Fibroblast of lung (primary cell): ENCODE measurements at regions not wholly inside any gene's neighbourhood (a gene's known extent, or its start where the extent isn't known, plus 50 kb on each side); places are given as distances from the start of the nearest gene placed in this dataset.

Source experiments
- DNase-seq, 2 donors: peaks; one replicate each; pipeline versions ENCODE4 v3.0.0 to v3.0.0-alpha.2; 2010; ENCODE audit warnings: low read depth in 2 of 2
- H2AFZ ChIP-seq: 2 replicates; pipeline ENCODE4 v1.5.1; 2012; ENCODE audit warnings: low read length, control low read depth, inconsistent platforms
- H3K27ac ChIP-seq: 2 replicates; pipeline ENCODE4 v1.5.1; 2011; ENCODE audit warnings: low read length, control low read depth; ENCODE audit not compliant: insufficient read depth
- H3K27me3 ChIP-seq: 2 replicates; pipeline ENCODE4 v1.5.1; 2011; ENCODE audit warnings: mild to moderate bottlenecking, low read length; ENCODE audit not compliant: control insufficient read depth, insufficient read depth
- H3K36me3 ChIP-seq: 2 replicates; pipeline ENCODE4 v1.5.1; 2011; ENCODE audit warnings: low read length; ENCODE audit not compliant: control insufficient read depth, insufficient read depth
- H3K4me1 ChIP-seq: 2 replicates; pipeline ENCODE4 v1.5.1; 2011; ENCODE audit warnings: low read length; ENCODE audit not compliant: control insufficient read depth, insufficient read depth; ENCODE audit errors: extremely low read depth
- H3K4me2 ChIP-seq: 2 replicates; pipeline ENCODE4 v1.5.1; 2011; ENCODE audit warnings: low read length, control low read depth; ENCODE audit not compliant: insufficient read depth; ENCODE audit errors: extremely low read depth
- H3K4me3 ChIP-seq, 4 experiments: fragments of 200-600 bp in 1 of 4; sonication (generic) in 1 of 4; replicated peaks in 1 of 4; 2 replicates each; pipeline ENCODE4 v1.5.1; 2011 to 2016; ENCODE audit warnings: low read length in 4 of 4, low read depth in 3 of 4, mild to moderate bottlenecking in 3 of 4, control low read depth in 2 of 4, inconsistent platforms in 1 of 4, mixed read lengths in 1 of 4; ENCODE audit not compliant: insufficient read depth in 1 of 4; ENCODE audit errors: control extremely low read depth in 1 of 4
- H3K79me2 ChIP-seq: 2 replicates; pipeline ENCODE4 v1.5.1; 2012; ENCODE audit warnings: mild to moderate bottlenecking, low read length, inconsistent platforms; ENCODE audit not compliant: control insufficient read depth, insufficient read depth
- H3K9ac ChIP-seq: 2 replicates; pipeline ENCODE4 v1.5.1; 2011; ENCODE audit warnings: mild to moderate bottlenecking, low read length, control low read depth; ENCODE audit not compliant: insufficient read depth
- H3K9me3 ChIP-seq: 2 replicates; pipeline ENCODE4 v1.5.1; 2012; ENCODE audit warnings: low read depth, low read length; ENCODE audit not compliant: control insufficient read depth, insufficient read depth
- H4K20me1 ChIP-seq: 2 replicates; pipeline ENCODE4 v1.5.1; 2011; ENCODE audit warnings: low read length; ENCODE audit not compliant: control insufficient read depth, insufficient read depth; ENCODE audit errors: extremely low read depth
- CTCF ChIP-seq, 2 donors: IDR thresholded peaks in 1 of 2; conservative IDR thresholded peaks in 1 of 2; 1 replicate in 1 of 2; 2 replicates in 1 of 2; pipeline ENCODE4 v1.5.1; 2011 to 2012; ENCODE audit warnings: low read length in 2 of 2, control low read depth in 1 of 2, inconsistent platforms in 1 of 2, low read depth in 1 of 2, mild to moderate bottlenecking in 1 of 2
- EZH2 ChIP-seq: IDR thresholded peaks from 2 replicates; pipeline ENCODE4 v1.5.1; 2012; ENCODE audit warnings: low read length, control low read depth, mild to moderate bottlenecking; ENCODE audit errors: missing control alignments

DNA sequence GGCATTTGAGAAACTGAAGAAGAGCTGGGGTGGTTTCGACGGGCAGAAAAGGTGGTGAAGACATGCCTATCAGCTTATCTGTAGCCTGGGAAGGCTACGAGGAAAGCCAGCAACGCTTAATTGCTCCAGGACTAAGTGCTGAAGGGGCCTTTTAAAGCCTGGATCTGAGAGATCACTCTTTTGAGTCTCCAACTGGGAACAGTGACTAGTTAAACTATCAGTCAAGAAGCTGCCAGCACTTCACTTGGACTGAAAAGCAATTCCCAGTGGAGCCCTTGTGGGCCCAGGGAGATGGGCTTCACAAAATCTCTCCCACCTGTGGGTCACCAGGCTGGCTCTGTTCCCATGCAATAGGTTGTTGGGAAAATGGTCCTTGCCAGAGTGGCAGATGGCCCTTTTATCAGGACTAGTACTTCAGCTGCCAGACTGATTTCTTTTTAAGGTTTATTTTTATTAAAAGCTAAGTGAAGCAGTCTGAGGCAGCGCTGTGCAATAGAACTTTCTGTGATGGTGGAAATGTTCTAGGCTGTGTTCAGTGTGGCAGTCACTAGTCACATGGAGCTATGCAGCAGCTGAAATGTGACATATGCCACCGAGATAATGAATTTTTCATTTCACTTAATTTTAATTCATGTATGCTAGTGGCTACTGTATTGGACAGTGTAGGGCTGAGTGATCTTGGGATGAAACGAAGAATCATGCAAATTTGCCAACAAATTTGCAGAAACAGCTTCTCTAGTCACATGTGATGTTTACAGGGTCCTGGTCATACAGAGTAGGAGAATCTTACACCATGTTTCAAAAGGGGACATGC, 276.8 kb downstream of the PCNX1 start:
- no peak overlapping the region for H3K4me2 ChIP-seq
- no peaks in the 10 kb centered on the region for H3K79me2 ChIP-seq
- H3K27ac ChIP-seq: no peak overlapping the region
- no peak overlapping the region for H3K9ac ChIP-seq
- H3K4me3 ChIP-seq: no peak overlapping the region
- H3K27me3 ChIP-seq: no peaks in the 10 kb centered on the region
- no peaks in the 10 kb centered on the region for H3K36me3 ChIP-seq
- no peaks in the 10 kb centered on the region for H3K4me1 ChIP-seq
- H3K9me3 ChIP-seq: no peaks in the 10 kb centered on the region
- H4K20me1 ChIP-seq: no peaks in the 10 kb centered on the region
- TF ChIP-seq CTCF (conservative IDR thresholded peaks at IDR 0.05 in 1 of 2, IDR thresholded peaks at IDR 0.05 in 1 of 2; ENCODE audit: low read depth in 1 of 2, low read length in 2 of 2) (no peak), EZH2 (no peak)
- H2AFZ ChIP-seq: no peak overlapping the region
- DNase-seq: no peak

GRCh38 chr14:71185637-71186036, 278.4 kb downstream of the PCNX1 start:
- no peaks in the 10 kb centered on the region for H3K9me3 ChIP-seq

More at GRCh38 chr14:71185637-71186036, 278.4 kb downstream of the PCNX1 start:
- no peak overlapping the region for H3K4me2 ChIP-seq
- H3K79me2 ChIP-seq: no peaks in the 10 kb centered on the region
- no peak for DNase-seq
- H3K4me1 ChIP-seq: no peaks in the 10 kb centered on the region
- TF ChIP-seq EZH2: no peak
- TF ChIP-seq CTCF (conservative IDR thresholded peaks at IDR 0.05 in 1 of 2, IDR thresholded peaks at IDR 0.05 in 1 of 2; ENCODE audit: low read depth in 1 of 2, low read length in 2 of 2): no peak
- H3K27me3 ChIP-seq: no peaks in the 10 kb centered on the region
- H3K4me3 ChIP-seq: no peak overlapping the region
- H2AFZ ChIP-seq: no peak overlapping the region
- H3K9ac ChIP-seq: no peak overlapping the region
- H3K27ac ChIP-seq: no peak overlapping the region
- H4K20me1 ChIP-seq: no peaks in the 10 kb centered on the region
- no peaks in the 10 kb centered on the region for H3K36me3 ChIP-seq
